HL-60 (cell line): ENCODE measurements at regions not wholly inside any gene's neighbourhood (a gene's known extent, or its start where the extent isn't known, plus 50 kb on each side); places are given as distances from the start of the nearest gene placed in this dataset.

Experiments used
- CTCF ChIP-seq: IDR thresholded peaks from one replicate; pipeline ENCODE4 v1.5.1; 2011; ENCODE audit warnings: low read length, control low read depth, inconsistent platforms; ENCODE audit not compliant: insufficient read depth
- GABPA ChIP-seq: IDR thresholded peaks from 2 replicates; pipeline ENCODE4 v1.6.1; 2012; ENCODE audit warnings: low read depth
- POLR2AphosphoS5 ChIP-seq: IDR thresholded peaks from 2 replicates; pipeline ENCODE4 v1.6.1; 2012; ENCODE audit warnings: low read depth
- REST ChIP-seq: IDR thresholded peaks from 2 replicates; pipeline ENCODE4 v1.6.1; 2012; ENCODE audit warnings: low read depth; ENCODE audit not compliant: insufficient replicate concordance
- SPI1 ChIP-seq: IDR thresholded peaks from 2 replicates; pipeline ENCODE4 v1.6.1; 2012; ENCODE audit warnings: low read depth, mild to moderate bottlenecking, borderline replicate concordance

- TF ChIP-seq CTCF = no peak
- TF ChIP-seq SPI1 = no peak
- no peak for TF ChIP-seq REST
- no peak for TF ChIP-seq POLR2AphosphoS5
- TF ChIP-seq GABPA = no peak
Measured at GRCh38 chr19:13640611-13641010, 123.7 kb upstream of the MRI1 start.
